MM.1S (cell line): ENCODE measurements at regions not wholly inside any gene's neighbourhood (a gene's known extent, or its start where the extent isn't known, plus 50 kb on each side); places are given as distances from the start of the nearest gene placed in this dataset.

Experiments used
- DNase-seq: peaks from one replicate; pipeline ENCODE4 v3.0.0-alpha.2; 2015
- H2AFZ ChIP-seq: fragments of 300-600 bp; sonication (generic); 2 replicates; pipeline ENCODE4 v1.6.0; 2016; ENCODE audit warnings: antibody characterized with exemption, low read length
- H3F3A ChIP-seq: fragments of 300-600 bp; sonication (generic); 2 replicates; pipeline ENCODE4 v1.6.1; 2016; ENCODE audit warnings: mild to moderate bottlenecking, antibody characterized with exemption, low read length, moderate library complexity, mixed read lengths; ENCODE audit not compliant: insufficient read depth
- H3K27ac ChIP-seq: fragments of 300-600 bp; sonication (generic); 2 replicates; pipeline ENCODE4 v1.5.1; 2016; ENCODE audit warnings: mild to moderate bottlenecking, low read length
- H3K27me3 ChIP-seq: fragments of 300-600 bp; sonication (generic); replicated peaks from 2 replicates; pipeline ENCODE4 v1.6.0; 2016; ENCODE audit warnings: low read length; ENCODE audit not compliant: insufficient read depth
- H3K36me3 ChIP-seq: fragments of 300-600 bp; sonication (generic); replicated peaks from 2 replicates; pipeline ENCODE4 v1.6.1; 2016; ENCODE audit warnings: mild to moderate bottlenecking, low read length, mixed read lengths; ENCODE audit not compliant: insufficient read depth
- H3K4me1 ChIP-seq: fragments of 300-600 bp; sonication (generic); 2 replicates; pipeline ENCODE4 v1.6.1; 2016; ENCODE audit warnings: low read length, mixed read lengths
- H3K4me2 ChIP-seq: fragments of 300-600 bp; sonication (generic); 2 replicates; pipeline ENCODE4 v1.6.0; 2016; ENCODE audit warnings: low read depth, low read length
- H3K4me3 ChIP-seq: fragments of 300-600 bp; sonication (generic); 2 replicates; pipeline ENCODE4 v1.5.1; 2016; ENCODE audit warnings: low read length, mixed read lengths
- H3K79me2 ChIP-seq: fragments of 300-600 bp; sonication (generic); 2 replicates; pipeline ENCODE4 v1.6.1; 2016; ENCODE audit warnings: mixed run types, low read length, mixed read lengths
- H3K9ac ChIP-seq: fragments of 300-600 bp; sonication (generic); 2 replicates; pipeline ENCODE4 v1.6.1; 2016; ENCODE audit warnings: low read length, mixed read lengths
- H3K9me2 ChIP-seq: fragments of 300-600 bp; sonication (generic); replicated peaks from 2 replicates; pipeline ENCODE4 v1.6.1; 2016; ENCODE audit warnings: mild to moderate bottlenecking, low read length, mixed read lengths; ENCODE audit not compliant: insufficient read depth
- H3K9me3 ChIP-seq: fragments of 300-600 bp; sonication (generic); replicated peaks from 2 replicates; pipeline ENCODE4 v1.6.1; 2016; ENCODE audit warnings: mild to moderate bottlenecking, low read length, mixed read lengths; ENCODE audit not compliant: insufficient read depth
- H4K20me1 ChIP-seq: fragments of 300-600 bp; sonication (generic); 2 replicates; pipeline ENCODE4 v1.6.1; 2016; ENCODE audit warnings: mild to moderate bottlenecking, low read length, moderate library complexity, mixed read lengths; ENCODE audit not compliant: insufficient read depth
- CTCF ChIP-seq: fragments of 300-600 bp; sonication (generic); IDR thresholded peaks from 2 replicates; pipeline ENCODE4 v1.5.1; 2016; ENCODE audit warnings: antibody characterized with exemption, low read length, mixed read lengths
- EZH2 ChIP-seq: fragments of 300-600 bp; sonication (generic); optimal IDR thresholded peaks from 2 replicates; pipeline ENCODE3; 2017; ENCODE audit warnings: low read depth, mild to moderate bottlenecking, antibody characterized with exemption, low read length, mixed read lengths
- EZH2phosphoT487 ChIP-seq: fragments of 300-600 bp; sonication (generic); IDR thresholded peaks from 2 replicates; pipeline ENCODE4 v1.6.1; 2018; ENCODE audit warnings: antibody characterized with exemption, low read length

DNA sequence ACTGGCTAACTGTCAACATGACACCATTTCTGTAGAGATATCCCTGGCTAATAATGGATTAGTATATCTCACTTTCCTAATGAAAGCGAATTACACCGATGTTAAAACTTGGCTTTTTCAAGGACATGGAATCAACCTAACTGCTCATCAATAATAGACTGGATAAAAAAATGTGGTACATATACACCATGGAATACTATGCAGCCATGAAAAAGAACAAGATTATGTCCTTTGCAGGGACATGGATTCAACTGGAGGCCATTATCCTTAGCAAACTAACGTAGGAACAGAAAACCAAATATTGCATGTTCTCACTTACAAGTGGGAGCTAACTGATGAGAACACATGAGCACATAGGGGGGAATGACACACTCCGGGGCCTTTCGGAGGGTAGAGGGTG, 62.6 kb downstream of the ZIC1 start:
- no peaks in the 10 kb centered on the region for H3F3A ChIP-seq
- H3K4me3 ChIP-seq: no peak overlapping the region
- DNase-seq: no peak
- no peaks in the 10 kb centered on the region for H4K20me1 ChIP-seq
- H3K9me2 ChIP-seq: no peaks in the 10 kb centered on the region
- no peak overlapping the region for H3K27ac ChIP-seq
- H2AFZ ChIP-seq: no peak overlapping the region
- no peak for TF ChIP-seq CTCF
- TF ChIP-seq EZH2: no peak
- TF ChIP-seq EZH2phosphoT487: no peak
- H3K36me3 ChIP-seq: no peaks in the 10 kb centered on the region
- H3K4me2 ChIP-seq: no peak overlapping the region
- H3K79me2 ChIP-seq: no peaks in the 10 kb centered on the region
- 0 out of 2 replicates have a peak, but pooled peaks cover 3% of the 10 kb centered on the region for H3K9me3 ChIP-seq
- no peaks in the 10 kb centered on the region for H3K4me1 ChIP-seq
- no peak overlapping the region for H3K9ac ChIP-seq
- H3K27me3 ChIP-seq: no peaks in the 10 kb centered on the region

- no peak overlapping the region for H3K9ac ChIP-seq
- no peak for TF ChIP-seq EZH2phosphoT487
- TF ChIP-seq CTCF: no peak
- no peak for TF ChIP-seq EZH2
- no peak for DNase-seq
- H4K20me1 ChIP-seq: no peaks in the 10 kb centered on the region
- H3K36me3 ChIP-seq: no peaks in the 10 kb centered on the region
- no peaks in the 10 kb centered on the region for H3K4me1 ChIP-seq
- no peaks in the 10 kb centered on the region for H3K27me3 ChIP-seq
- H3K4me2 ChIP-seq: no peak overlapping the region
- no peak overlapping the region for H2AFZ ChIP-seq
- H3K27ac ChIP-seq: no peak overlapping the region
- no peak overlapping the region for H3K4me3 ChIP-seq
- H3K9me2 ChIP-seq: no peaks in the 10 kb centered on the region
- 0 out of 2 replicates have a peak, but pooled peaks cover 3% of the 10 kb centered on the region for H3K9me3 ChIP-seq
- H3F3A ChIP-seq: no peaks in the 10 kb centered on the region
- no peaks in the 10 kb centered on the region for H3K79me2 ChIP-seq
Measured at GRCh38 chr3:147472846-147473245, 63.7 kb downstream of the ZIC1 start.

DNA sequence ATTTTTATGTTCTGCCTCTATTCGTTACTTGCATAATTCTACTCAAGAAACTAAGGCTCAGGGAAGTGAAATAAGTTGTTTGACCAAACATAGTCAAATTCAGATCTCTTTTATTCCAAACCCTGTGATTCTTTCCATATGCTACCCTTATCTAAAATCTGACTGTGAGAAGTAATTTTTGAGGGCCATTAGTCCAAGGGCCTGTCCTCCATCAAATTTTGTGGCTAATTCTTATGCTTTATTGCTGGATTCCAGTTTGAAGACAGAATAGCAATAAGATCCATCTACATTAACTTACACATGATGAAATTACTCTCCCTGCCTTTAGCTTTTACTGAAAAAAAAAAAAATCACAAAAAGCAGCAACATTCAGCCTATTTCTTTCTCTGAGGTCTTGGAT, 74.0 kb downstream of the ZIC1 start:
- no peaks in the 10 kb centered on the region for H3K27me3 ChIP-seq
- TF ChIP-seq CTCF (no peak), EZH2 (no peak), EZH2phosphoT487 (no peak)
- H3K9me3 ChIP-seq: no peaks in the 10 kb centered on the region
- no peaks in the 10 kb centered on the region for H3F3A ChIP-seq
- no peak overlapping the region for H2AFZ ChIP-seq
- H3K4me3 ChIP-seq: no peak overlapping the region
- H3K79me2 ChIP-seq: no peaks in the 10 kb centered on the region
- H3K9me2 ChIP-seq: no peaks in the 10 kb centered on the region
- no peak overlapping the region for H3K9ac ChIP-seq
- H3K4me2 ChIP-seq: no peak overlapping the region
- no peaks in the 10 kb centered on the region for H3K36me3 ChIP-seq
- DNase-seq: no peak
- H3K4me1 ChIP-seq: no peaks in the 10 kb centered on the region
- H3K27ac ChIP-seq: no peak overlapping the region
- H4K20me1 ChIP-seq: no peaks in the 10 kb centered on the region
